WTC11 (cell line): ENCODE measurements at regions not wholly inside any gene's neighbourhood (a gene's known extent, or its start where the extent isn't known, plus 50 kb on each side); places are given as distances from the start of the nearest gene placed in this dataset.

Experiments
- ATAC-seq: fragments of 200-7000 bp; cut with Tn5 transposase; 2 replicates; pipeline ENCODE4 v1.10.0; 2021; ENCODE audit warnings: mild to moderate bottlenecking, moderate library complexity
- CTCF ChIA-PET: fragments of 300-600 bp; sonication (Branson Sonifier 250); formaldehyde crosslinking; loops from one replicate; lab custom pipeline; 2021; ENCODE audit warnings: antibody characterized with exemption; lab: Charles Lee
- POLR2A ChIA-PET: fragments of 350-600 bp; sonication (Branson Sonifier 250); formaldehyde crosslinking; loops from one replicate; lab custom pipeline; 2021; ENCODE audit warnings: antibody characterized with exemption; lab: Charles Lee
- DNase-seq: peaks from one replicate; pipeline ENCODE4 v3.0.0; 2021; ENCODE audit warnings: low spot score
- H3K27ac Mint-ChIP-seq: 2 replicates; pipeline ENCODE4 v1.8.0; 2021; ENCODE audit warnings: mixed read lengths
- H3K27me3 Mint-ChIP-seq: 2 replicates; pipeline ENCODE4 v1.8.0; 2021; ENCODE audit warnings: low read depth, mild to moderate bottlenecking, moderate library complexity, mixed read lengths
- H3K36me3 Mint-ChIP-seq: 2 replicates; pipeline ENCODE4 v1.8.0; 2021; ENCODE audit warnings: mixed read lengths
- H3K4me1 Mint-ChIP-seq: 2 replicates; pipeline ENCODE4 v1.8.0; 2022; ENCODE audit warnings: mixed read lengths
- H3K4me3 Mint-ChIP-seq: 2 replicates; pipeline ENCODE4 v1.8.0; 2021; ENCODE audit warnings: mild to moderate bottlenecking, moderate library complexity, mixed read lengths
- H3K9me3 Mint-ChIP-seq: 2 replicates; pipeline ENCODE4 v1.8.0; 2021; ENCODE audit warnings: mixed read lengths
- ATF2 ChIP-seq: sonication (generic); formaldehyde crosslinking; IDR thresholded peaks from 2 replicates; pipeline ENCODE4 v1.8.1; 2022; ENCODE audit warnings: low read depth, missing genetic modification reagents, borderline replicate concordance
- CTCF ChIP-seq: fragments of 200-600 bp; IDR thresholded peaks from 2 replicates; pipeline ENCODE4 v1.8.0; 2022; ENCODE audit warnings: antibody characterized with exemption
- FOXP1 ChIP-seq: sonication (generic); formaldehyde crosslinking; IDR thresholded peaks from 2 replicates; pipeline ENCODE4 v1.8.0; 2022; ENCODE audit warnings: missing genetic modification reagents, mild to moderate bottlenecking, moderate library complexity, borderline replicate concordance
- GTF2I ChIP-seq: fragments of 250-450 bp; sonication (Bioruptor Pico); conservative IDR thresholded peaks from 2 replicates; pipeline ENCODE4 v1.4.0; 2021; ENCODE audit warnings: mild to moderate bottlenecking
- IRF1 ChIP-seq: sonication (generic); formaldehyde crosslinking; IDR thresholded peaks from 2 replicates; pipeline ENCODE4 v1.8.0; 2023; ENCODE audit warnings: missing genetic modification reagents
- JAZF1 ChIP-seq: fragments of 250-450 bp; sonication (Bioruptor Pico); IDR thresholded peaks from 2 replicates; pipeline ENCODE4 v1.9.0; 2021; ENCODE audit warnings: moderate library complexity, mild to moderate bottlenecking, inconsistent platforms
- PREB ChIP-seq: sonication (generic); formaldehyde crosslinking; IDR thresholded peaks from 2 replicates; pipeline ENCODE4 v1.8.1; 2022; ENCODE audit warnings: mild to moderate bottlenecking, missing genetic modification reagents, moderate library complexity, borderline replicate concordance
- RORB ChIP-seq: fragments of 250-450 bp; sonication (Bioruptor Pico); IDR thresholded peaks from 2 replicates; pipeline ENCODE4 v1.9.0; 2021; ENCODE audit warnings: mild to moderate bottlenecking
- TP53 ChIP-seq: sonication (generic); formaldehyde crosslinking; IDR thresholded peaks from 2 replicates; pipeline ENCODE4 v1.8.1; 2023; ENCODE audit warnings: mild to moderate bottlenecking, missing genetic modification reagents
- ZNF232 ChIP-seq: sonication (generic); formaldehyde crosslinking; IDR thresholded peaks from 2 replicates; pipeline ENCODE4 v1.8.0; 2022; ENCODE audit warnings: mild to moderate bottlenecking, missing genetic modification reagents
- ZNF512 ChIP-seq: sonication (generic); formaldehyde crosslinking; IDR thresholded peaks from 2 replicates; pipeline ENCODE4 v1.8.1; 2022; ENCODE audit warnings: missing genetic modification reagents, borderline replicate concordance
- ZNF532 ChIP-seq: fragments of 250-450 bp; sonication (Bioruptor Pico); IDR thresholded peaks from 2 replicates; pipeline ENCODE4 v1.9.0; 2021; ENCODE audit warnings: mild to moderate bottlenecking, borderline replicate concordance
- ZNF671 ChIP-seq: fragments of 250-450 bp; sonication (Bioruptor Pico); IDR thresholded peaks from 2 replicates; pipeline ENCODE4 v1.8.0; 2021; ENCODE audit warnings: mild to moderate bottlenecking
- ZSCAN18 ChIP-seq: fragments of 250-450 bp; sonication (Bioruptor Pico); IDR thresholded peaks from 2 replicates; pipeline ENCODE4 v2.1.2; 2022; ENCODE audit warnings: mild to moderate bottlenecking, moderate library complexity

- TF ChIP-seq FOXP1 (CRISPR knock-in tag), result no peak
- TF ChIP-seq ZNF532 (CRISPR knock-in tag), result no peak
- no peak for TF ChIP-seq TP53 (CRISPR knock-in tag)
- no peak for TF ChIP-seq RORB (CRISPR knock-in tag)
- TF ChIP-seq ZNF512, result no peak
- TF ChIP-seq, all 79 proteins: peak for 0
Observed at GRCh38 chr5:21067724-21068123, 1079.7 kb upstream of the CDH18 start (continued).

GRCh38 chr5:21063146-21063545 lies 1075.1 kb upstream of the CDH18 start:
- peaks cover 23% of the 10 kb centered on the region for H3K36me3 Mint-ChIP-seq
- H3K9me3 Mint-ChIP-seq, result peaks cover 67% of the 10 kb centered on the region
- ChIA-PET POLR2A (no interaction called here), CTCF (no interaction called here)
- no peak for TF ChIP-seq GTF2I (CRISPR knock-in tag)
- no peak for TF ChIP-seq CTCF
- TF ChIP-seq ZNF671, result no peak
- TF ChIP-seq PREB (CRISPR knock-in tag), result no peak
- no peak for ATAC-seq
- no peaks in the 10 kb centered on the region for H3K4me1 Mint-ChIP-seq
- H3K27me3 Mint-ChIP-seq, result no peaks in the 10 kb centered on the region
- DNase-seq, result no peak
- H3K27ac Mint-ChIP-seq, result no peak overlapping the region
- no peak overlapping the region for H3K4me3 Mint-ChIP-seq

- no peak for DNase-seq
- peaks cover 46% of the 10 kb centered on the region for H3K9me3 Mint-ChIP-seq
- no peak overlapping the region for H3K27ac Mint-ChIP-seq
- POLR2A ChIA-PET, result no interaction called here
- TF ChIP-seq JAZF1 (no peak), IRF1 (CRISPR knock-in tag) (no peak), ATF2 (CRISPR knock-in tag) (no peak), ZNF232 (CRISPR knock-in tag) (no peak), PREB (CRISPR knock-in tag) (no peak), GTF2I (CRISPR knock-in tag) (no peak), ZSCAN18 (CRISPR knock-in tag) (no peak)
- TF ChIP-seq, all 79 proteins: peak for 0
- Mint-ChIP-seq H3K27me3 (no peaks in the 10 kb centered on the region), H3K4me1 (0 out of 2 replicates have a peak, but pooled peaks cover under 1% of the 10 kb centered on the region), H3K36me3 (peaks cover 10% of the 10 kb centered on the region), H3K4me3 (no peak overlapping the region)
- no peak for ATAC-seq
- CTCF ChIA-PET, result no interaction called here
Observed at GRCh38 chr5:21058289-21058688, 1070.3 kb upstream of the CDH18 start.
